ENCODE measurements at regions not wholly inside any gene's neighbourhood (a gene's known extent, or its start where the extent isn't known, plus 50 kb on each side); places are given as distances from the start of the nearest gene placed in this dataset.

DNA sequence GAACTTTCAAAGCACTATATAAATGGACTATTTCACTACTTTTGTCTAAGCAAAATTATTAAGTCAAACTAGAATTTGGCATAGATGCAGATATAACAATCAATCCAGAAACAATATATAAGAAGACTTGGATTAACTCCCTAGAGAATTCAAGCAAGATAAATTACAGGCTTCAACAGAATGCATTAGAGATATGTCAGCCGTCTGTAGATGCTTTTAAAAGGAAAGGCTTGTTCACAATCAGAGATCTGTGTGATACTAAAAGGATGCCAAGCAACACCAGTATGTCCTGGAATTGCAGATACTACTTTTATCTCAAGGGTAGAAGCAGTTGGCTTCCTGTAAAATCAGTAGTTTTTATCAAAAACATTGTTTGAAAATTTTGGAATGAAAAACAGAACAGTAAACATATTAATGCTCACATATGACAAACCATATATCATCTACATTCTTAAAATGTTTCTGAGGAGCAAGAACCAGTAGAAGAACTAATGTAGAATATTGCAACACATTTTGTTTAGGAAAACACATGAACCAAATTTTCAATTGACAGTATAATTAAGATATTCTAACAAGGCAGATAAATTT is 947.9 kb upstream of the LRRN3 start:
- TF ChIP-seq, protein P1, sequence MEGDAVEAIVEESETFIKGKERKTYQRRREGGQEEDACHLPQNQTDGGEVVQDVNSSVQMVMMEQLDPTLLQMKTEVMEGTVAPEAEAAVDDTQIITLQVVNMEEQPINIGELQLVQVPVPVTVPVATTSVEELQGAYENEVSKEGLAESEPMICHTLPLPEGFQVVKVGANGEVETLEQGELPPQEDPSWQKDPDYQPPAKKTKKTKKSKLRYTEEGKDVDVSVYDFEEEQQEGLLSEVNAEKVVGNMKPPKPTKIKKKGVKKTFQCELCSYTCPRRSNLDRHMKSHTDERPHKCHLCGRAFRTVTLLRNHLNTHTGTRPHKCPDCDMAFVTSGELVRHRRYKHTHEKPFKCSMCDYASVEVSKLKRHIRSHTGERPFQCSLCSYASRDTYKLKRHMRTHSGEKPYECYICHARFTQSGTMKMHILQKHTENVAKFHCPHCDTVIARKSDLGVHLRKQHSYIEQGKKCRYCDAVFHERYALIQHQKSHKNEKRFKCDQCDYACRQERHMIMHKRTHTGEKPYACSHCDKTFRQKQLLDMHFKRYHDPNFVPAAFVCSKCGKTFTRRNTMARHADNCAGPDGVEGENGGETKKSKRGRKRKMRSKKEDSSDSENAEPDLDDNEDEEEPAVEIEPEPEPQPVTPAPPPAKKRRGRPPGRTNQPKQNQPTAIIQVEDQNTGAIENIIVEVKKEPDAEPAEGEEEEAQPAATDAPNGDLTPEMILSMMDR (IDR thresholded peaks at IDR 0.05; ENCODE audit: low read depth, low read length, poor library complexity, severe bottlenecking) = no peak
- TF ChIP-seq EZH2phosphoT487 (IDR thresholded peaks at IDR 0.05; ENCODE audit: borderline replicate concordance, low read length) = no peak
